Endothelial cell (in vitro differentiated cells): ENCODE measurements at regions not wholly inside any gene's neighbourhood (a gene's known extent, or its start where the extent isn't known, plus 50 kb on each side); places are given as distances from the start of the nearest gene placed in this dataset.

Experiments used
- DNase-seq: peaks from one replicate; pipeline ENCODE4 v3.0.0; 2021; ENCODE audit warnings: low spot score
- H3K27ac Mint-ChIP-seq: one replicate; pipeline ENCODE4 v1.8.0; 2021; ENCODE audit warnings: mixed read lengths, inconsistent platforms; ENCODE audit not compliant: unreplicated experiment
- H3K27me3 Mint-ChIP-seq: one replicate; pipeline ENCODE4 v1.8.0; 2021; ENCODE audit warnings: mild to moderate bottlenecking, moderate library complexity, mixed read lengths, inconsistent platforms; ENCODE audit not compliant: unreplicated experiment
- H3K36me3 Mint-ChIP-seq: one replicate; pipeline ENCODE4 v1.8.0; 2021; ENCODE audit warnings: mild to moderate bottlenecking, low read depth, mixed read lengths, inconsistent platforms; ENCODE audit not compliant: unreplicated experiment
- H3K4me1 Mint-ChIP-seq: one replicate; pipeline ENCODE4 v1.8.0; 2021; ENCODE audit warnings: mild to moderate bottlenecking, mixed read lengths, inconsistent platforms; ENCODE audit not compliant: unreplicated experiment
- H3K4me3 Mint-ChIP-seq: one replicate; pipeline ENCODE4 v1.8.0; 2021; ENCODE audit warnings: mild to moderate bottlenecking, mixed read lengths, inconsistent platforms; ENCODE audit not compliant: unreplicated experiment
- H3K9me3 Mint-ChIP-seq: one replicate; pipeline ENCODE4 v1.8.0; 2021; ENCODE audit warnings: mixed read lengths, inconsistent platforms; ENCODE audit not compliant: unreplicated experiment
- CTCF ChIP-seq: fragments of 200-600 bp; sonication (generic); IDR thresholded peaks from one replicate; pipeline ENCODE4 v1.5.0; 2021; ENCODE audit warnings: antibody characterized with exemption; ENCODE audit not compliant: unreplicated experiment

- H3K9me3 Mint-ChIP-seq, result no peaks in the 10 kb centered on the region
- H3K4me1 Mint-ChIP-seq, result no peaks in the 10 kb centered on the region
- no peaks in the 10 kb centered on the region for H3K36me3 Mint-ChIP-seq
- H3K4me3 Mint-ChIP-seq, result no peak overlapping the region
- H3K27me3 Mint-ChIP-seq, result peaks cover 5% of the 10 kb centered on the region
- TF ChIP-seq CTCF, result no peak
- H3K27ac Mint-ChIP-seq, result no peak overlapping the region
- DNase-seq, result no peak
Measured at GRCh38 chr6:170062209-170062914, 228.5 kb downstream of the DLL1 start.

- Mint-ChIP-seq H3K36me3 (peaks cover 4% of the 10 kb centered on the region), H3K4me1 (no peaks in the 10 kb centered on the region), H3K9me3 (no peaks in the 10 kb centered on the region), H3K27ac (no peak overlapping the region), H3K27me3 (peaks cover 4% of the 10 kb centered on the region), H3K4me3 (no peak overlapping the region)
- no peak for TF ChIP-seq CTCF
- DNase-seq, result no peak
Measured at GRCh38 chr6:170058878-170059485, 231.9 kb downstream of the DLL1 start.

- Mint-ChIP-seq H3K4me3 (no peak overlapping the region), H3K27me3 (peaks cover 3% of the 10 kb centered on the region), H3K4me1 (no peaks in the 10 kb centered on the region), H3K36me3 (peaks cover 4% of the 10 kb centered on the region), H3K27ac (no peak overlapping the region), H3K9me3 (no peaks in the 10 kb centered on the region)
- TF ChIP-seq CTCF, result no peak
- no peak for DNase-seq
Measured at GRCh38 chr6:170057961-170058877, 232.7 kb downstream of the DLL1 start.

- Mint-ChIP-seq H3K4me3 (no peak overlapping the region), H3K27me3 (peaks cover 7% of the 10 kb centered on the region), H3K36me3 (peaks cover 4% of the 10 kb centered on the region), H3K4me1 (no peaks in the 10 kb centered on the region), H3K9me3 (no peaks in the 10 kb centered on the region), H3K27ac (no peak overlapping the region)
- no peak for DNase-seq
- no peak for TF ChIP-seq CTCF
Measured at GRCh38 chr6:170057034-170057734, 233.7 kb downstream of the DLL1 start.
